DMS153 treated with DMSO at 0.1 percent for 48 hours (cell line): ENCODE measurements at regions not wholly inside any gene's neighbourhood (a gene's known extent, or its start where the extent isn't known, plus 50 kb on each side); places are given as distances from the start of the nearest gene placed in this dataset.

Experiments
- DNase-seq: peaks from one replicate; lab custom pipeline; 2025; ENCODE audit not compliant: unreplicated experiment; lab: John Stamatoyannopoulos, UW

DNA sequence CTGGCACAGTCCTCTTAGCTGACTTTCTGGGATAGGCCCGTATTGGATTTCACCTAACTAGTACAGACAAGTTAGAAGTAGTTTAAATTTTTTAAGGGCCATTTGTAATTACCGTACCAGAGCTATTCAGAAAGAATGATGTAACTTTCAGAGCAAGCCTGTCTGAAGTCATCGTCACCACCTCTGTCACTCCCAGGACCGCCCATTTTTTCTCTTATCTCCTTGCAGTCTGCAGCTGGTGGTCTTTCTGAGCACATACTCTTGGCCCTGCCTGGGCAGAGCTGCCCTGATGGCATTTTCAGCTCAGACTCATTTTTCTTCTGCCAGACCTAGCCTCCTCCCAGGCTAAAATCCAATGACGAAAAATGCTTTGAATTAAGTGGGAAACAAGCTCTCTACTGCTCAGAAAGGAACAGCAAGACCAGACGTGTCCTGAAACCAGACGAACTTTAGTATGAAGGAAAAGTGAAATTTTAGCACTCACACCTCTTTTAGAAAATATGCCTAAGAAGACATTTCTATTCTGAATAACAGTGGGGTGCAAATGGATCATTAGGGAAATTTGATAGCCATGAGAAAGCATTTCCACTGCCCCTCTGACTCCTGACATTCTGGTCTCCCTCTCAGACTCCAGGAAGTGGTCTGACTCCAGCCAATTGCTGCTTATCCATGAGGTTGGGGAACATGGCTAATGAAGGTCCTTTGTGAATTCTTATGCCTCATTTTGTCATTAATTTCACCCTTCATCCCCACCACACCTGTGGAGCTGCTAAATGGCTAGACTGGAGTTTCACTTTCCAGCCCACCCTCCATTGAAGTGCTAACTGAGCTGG, 162.4 kb upstream of the GYPA start:
- DNase-seq: no peak

DNA sequence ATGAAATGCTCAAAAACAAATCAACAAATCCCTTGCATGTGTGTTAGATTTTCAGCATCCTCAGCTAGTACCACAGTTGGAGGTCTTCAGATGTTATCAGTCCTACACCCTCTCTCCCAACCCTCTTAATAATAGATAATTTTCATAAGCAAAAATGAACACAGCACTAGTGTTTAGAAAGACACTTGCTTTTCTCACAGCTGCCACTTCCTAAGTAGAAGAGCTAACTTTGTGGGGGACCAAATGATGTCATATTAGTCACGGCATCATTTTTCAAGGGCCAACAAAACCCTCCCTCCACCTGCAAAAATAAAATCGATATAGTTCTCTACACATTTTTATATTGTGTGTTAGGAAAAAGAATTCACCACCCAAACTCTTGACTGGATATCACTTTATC, 163.5 kb upstream of the GYPA start:
- DNase-seq: no peak

DNA sequence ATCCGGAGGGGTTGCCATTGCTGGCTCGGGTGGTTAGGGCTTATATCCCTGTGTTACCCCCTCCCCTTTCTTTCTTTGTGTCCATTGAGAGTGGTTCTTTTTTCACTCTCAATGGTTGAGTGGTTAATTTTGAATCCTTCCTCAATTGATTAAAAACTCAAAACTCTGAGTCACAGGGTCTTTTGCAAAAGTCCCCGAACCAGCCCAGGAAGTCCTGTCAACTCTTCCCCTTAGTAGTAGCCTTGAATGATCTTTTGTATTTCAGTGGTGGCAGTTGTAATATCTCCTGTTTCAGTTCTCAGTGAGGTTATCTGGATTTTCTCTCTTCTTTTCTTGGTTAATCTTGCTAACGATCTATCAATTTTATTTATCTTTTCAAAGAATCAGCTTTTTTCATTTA, 170.0 kb upstream of the GYPA start:
- DNase-seq: no peak

DNA sequence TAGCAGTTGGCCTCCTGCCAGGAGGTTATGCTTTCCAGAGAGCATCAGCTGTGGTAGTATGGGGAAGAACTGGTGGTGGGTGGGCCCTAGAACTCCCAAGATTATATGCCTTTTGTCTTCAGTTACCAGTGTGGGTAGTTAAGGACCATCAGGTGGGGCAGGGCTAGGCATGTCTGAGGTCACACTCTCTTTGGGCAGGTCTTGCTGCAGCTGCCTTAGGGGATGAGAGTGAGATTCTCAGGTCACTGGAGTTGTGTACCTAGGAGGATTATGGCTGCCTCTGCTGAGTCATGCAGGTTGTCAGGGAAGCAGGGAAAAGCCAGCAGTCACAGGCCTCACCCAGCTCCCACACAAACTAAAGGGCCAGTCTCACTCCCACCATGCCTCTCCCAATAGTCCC, 172.9 kb upstream of the GYPA start:
- DNase-seq: no peak

DNA sequence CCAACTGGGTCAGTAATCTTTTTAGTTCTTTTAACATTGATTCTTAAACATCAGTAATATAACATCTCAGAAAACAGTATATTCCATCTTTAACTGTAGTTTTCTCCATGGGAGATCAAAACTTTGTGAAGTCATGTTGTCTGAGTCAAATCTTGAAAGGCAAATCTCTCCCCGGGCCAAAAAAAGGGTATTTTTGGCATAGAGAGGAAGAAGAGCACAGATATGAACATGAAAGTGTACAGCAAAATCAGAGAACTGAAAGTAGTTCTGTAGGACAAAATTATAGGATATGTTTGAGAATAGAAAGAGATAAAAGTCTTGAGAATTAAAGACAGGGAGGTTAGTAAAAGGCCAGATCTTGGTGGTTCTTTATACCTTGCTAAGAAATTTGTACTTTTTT, 176.4 kb upstream of the GYPA start:
- DNase-seq: no peak

DNA sequence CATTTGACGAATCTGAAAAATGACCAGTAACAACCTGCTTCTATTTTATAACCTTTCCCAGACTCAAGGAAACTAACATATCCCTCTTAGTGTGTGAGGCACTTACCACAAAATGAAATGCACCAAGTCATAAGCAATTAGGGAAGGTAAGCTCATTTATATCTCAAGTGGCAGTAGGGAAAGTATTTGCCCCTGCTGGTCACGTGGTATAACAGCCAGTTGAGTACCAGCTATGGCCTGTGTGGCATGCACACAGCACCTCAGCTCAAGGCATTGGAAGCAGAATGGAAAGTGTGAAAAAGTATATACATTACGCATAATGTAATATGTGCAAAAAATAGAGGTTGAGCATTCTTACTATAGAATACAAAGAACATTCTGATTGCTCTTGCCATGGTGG, 178.3 kb upstream of the GYPA start:
- no peak for DNase-seq

DNA sequence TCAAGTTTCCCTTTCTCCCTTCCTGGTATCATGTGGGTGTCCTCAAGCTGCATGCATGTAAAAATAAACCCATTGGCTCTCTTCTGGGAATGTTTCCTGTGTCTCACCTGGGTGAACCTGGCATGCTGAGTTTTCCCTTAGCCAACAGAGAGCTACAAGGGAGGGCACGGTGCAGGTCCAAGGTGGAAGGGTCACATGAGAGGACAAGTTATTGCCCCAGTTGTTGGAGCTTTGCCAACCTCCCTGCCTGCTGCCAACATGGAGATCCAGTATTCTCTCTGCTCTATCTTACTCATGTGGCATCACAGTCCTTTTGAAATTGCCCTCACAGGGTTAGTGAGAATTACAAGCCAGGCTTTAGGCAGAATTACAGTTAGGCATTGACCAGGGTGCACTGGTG, 196.1 kb upstream of the GYPA start:
- no peak for DNase-seq

DNA sequence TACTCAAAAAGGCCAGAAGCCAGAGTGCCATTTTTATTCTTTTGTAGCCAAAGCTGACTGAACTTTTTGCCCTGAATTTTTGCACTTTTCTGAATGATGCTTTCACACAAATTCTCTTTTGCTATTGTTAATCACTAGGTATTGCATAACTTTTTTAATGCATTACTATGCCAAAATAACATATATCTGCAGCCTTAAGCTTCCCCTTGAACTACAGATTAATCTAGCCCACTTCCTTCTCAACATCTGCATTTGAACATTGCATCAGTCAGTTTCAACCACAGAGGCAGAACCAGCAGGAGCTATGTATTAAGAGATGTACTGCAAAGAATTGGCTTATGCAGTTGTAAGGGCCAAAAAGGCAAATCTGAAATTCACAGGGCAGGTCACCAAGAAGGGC, 197.6 kb upstream of the GYPA start:
- DNase-seq: no peak

DNA sequence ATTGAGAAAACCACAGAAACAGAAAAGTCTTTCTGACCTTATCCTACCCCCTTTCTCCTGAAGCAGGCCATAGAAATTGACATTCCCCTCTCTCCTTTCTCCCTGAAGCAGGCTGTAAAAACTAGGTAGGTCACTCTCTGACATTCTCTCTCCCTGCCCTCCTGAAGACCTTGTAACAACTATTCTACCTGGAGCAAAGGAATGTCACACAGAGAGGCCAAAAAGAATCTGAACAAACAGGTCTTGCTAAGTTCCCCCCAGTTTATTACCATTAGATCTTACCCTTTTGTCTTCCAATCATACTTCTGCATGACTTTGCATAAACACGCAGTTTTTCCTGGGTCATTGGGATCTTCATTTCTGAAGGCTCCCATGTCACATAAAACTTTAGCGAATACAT, 198.3 kb upstream of the GYPA start:
- DNase-seq: no peak

DNA sequence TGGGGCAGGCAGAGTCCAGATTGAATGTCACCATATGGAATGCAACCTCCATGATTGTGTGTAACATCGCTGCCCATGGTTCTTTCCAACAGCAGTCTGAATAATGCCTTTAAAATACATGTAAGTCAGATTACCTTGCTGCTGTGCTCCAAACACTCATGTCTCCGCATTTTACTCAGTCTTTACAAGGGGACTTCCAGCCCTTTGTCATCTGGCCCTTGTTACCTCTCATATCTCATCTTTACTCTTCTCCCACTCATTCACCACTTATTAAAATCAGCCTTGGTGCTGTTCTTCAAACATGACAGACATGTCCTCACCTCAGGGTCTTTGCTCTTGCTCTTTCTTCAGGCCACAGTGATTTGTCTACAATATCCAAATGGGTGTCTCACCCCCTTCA, 200.4 kb upstream of the GYPA start:
- DNase-seq: no peak

DNA sequence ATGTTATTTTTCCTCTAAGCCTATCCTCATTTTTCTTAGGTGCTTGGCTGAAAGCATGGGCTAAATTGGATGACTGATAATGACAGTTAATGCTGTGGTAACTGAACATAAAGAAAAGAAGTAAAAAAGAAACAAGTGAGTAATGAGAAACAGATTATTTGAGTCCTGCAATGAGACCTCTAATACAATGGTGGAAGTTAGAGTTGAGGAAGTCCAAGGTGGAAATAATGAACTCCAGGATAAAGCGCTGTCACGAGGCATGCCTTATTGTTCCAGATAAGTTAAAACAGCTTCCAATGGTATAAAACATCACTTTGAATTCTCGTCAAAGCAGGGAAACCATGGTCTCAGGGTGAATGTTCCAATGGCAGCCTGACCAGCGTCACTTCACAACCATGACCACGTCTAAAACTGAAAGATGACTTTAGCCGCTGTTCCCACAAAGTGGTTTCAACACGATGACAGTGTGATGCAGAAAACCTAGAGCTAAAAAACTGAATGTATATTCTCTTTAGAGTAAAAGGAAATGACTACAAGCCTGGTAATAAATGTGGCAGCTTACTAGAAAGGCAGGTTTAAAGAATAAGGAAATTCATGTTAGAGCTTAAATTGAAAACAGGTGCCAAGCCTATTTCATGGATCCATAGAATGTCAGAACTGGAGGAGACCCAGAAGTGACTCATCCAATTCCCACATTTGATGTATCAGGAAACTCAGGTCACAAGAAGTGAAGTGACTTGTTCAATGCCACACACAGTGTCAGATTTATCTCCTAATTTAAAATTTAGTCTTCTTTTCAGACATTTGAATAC, 202.6 kb upstream of the GYPA start:
- no peak for DNase-seq

DNA sequence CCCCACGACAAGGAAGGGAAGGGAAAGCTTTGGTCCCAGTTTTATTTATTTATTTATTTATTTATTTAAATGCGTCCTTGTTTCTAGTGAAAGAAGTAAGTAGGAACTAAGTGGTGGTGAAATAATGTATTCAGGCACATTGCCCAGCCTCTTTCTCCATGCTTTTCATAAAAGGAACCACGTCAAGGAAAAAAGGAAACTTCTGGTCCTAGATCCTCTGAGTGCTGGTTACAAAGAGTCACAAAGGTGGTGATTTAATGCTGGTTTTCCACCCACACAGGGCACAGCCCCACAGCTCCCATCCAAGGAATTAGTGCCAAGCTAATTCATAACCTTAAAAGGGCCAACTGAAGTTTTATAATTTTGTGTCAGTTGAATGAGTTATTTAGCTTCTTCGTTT, 206.6 kb upstream of the GYPA start:
- DNase-seq: no peak

DNA sequence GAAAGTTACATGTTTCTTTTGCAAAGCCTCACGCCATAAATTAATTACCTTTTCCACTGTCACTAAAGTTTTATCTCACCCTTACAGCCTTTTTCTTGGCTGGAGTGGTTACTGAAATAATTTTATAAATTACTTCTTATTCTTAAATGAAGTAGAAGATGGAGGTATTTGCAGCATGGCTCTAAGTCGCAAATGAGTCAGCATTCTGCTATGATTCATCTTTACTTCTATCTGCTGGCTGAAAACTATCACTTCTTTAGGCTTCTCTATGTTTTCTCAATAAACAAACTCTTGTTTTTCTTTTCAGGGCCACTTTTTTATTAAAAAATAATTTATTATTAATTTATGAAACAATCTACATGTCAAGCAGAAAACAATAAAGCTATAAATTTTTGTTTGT, 210.2 kb upstream of the GYPA start:
- DNase-seq: no peak

DNA sequence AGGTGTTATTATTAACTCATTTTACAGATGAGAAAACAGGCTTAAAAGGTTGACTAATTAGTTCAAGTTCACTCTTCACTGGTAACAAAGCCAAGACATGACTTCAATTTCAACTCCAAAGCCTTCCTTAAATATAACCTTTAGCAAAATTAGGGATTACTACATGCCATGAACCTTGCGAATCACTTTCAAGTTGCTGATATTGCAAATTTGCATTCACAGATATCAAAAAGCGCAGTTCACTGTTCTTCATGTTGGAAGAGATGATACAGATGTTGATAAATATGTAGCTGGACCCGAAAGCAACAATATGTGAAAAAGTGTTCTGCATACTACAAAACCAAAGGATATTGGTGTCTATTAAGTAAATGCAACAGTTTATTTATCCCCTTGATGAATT, 210.8 kb upstream of the GYPA start:
- DNase-seq: no peak

DNA sequence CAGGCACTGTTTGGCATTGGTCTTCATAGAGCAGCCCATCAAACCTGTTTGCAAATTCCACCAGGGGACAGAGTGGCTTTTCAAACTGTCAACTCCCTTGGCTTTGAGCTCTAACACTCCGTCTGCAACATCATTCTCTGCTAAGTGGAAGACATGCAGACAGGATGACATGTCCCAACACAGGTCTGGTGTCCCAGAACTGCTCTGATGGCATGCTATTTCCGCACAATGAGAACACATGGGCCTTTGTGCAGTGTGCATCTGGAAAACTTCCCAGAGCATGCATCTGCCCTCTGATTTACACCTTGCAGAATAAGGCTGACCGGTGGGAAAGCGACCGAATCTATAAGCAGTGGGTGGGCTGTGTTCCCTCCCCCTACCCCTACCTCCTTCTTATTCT, 212.8 kb upstream of the GYPA start:
- no peak for DNase-seq

DNA sequence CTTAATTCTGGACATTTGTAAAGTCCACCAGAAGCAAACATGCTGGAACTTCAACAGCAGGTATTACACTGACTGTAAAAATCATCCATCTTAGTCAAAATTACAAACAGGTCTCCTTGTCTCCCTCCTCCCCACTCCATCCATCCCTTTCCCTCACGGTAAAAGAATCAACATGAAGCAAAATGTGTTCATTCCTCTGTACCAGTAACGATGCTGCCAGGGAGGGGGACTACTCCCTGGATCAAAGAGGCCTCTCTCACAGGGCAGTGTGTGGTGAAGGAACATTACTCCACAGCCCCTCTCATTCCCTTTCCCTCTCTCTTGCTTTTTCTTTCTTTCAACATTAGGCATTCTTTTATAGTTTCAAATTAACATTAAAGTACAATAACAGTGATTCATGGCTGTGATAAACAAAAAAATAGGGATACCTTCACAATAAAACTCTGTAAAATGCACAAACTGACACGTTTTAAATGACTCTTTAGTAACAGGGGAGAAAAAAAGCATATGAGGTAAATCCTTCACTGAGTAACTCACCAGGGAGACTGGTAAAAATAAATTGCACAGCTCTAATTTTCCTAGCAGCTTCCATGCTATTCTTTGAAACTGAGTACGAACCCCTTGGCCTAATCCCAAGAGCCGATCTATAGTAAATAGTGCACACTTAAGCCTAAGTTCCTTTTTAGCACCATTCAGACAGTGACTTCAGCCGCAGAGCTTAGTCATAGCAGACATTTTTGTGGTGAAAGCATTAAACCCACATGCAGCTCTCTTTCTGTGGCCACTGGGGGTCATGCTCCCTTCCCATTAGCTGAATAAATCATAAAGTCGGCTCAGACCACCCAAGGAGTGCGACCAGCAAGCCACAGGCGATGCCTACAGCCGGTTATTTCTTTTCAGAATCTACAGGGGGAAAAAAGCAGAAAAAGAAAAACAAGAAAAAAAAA, 215.6 kb upstream of the GYPA start:
- no peak for DNase-seq

DNA sequence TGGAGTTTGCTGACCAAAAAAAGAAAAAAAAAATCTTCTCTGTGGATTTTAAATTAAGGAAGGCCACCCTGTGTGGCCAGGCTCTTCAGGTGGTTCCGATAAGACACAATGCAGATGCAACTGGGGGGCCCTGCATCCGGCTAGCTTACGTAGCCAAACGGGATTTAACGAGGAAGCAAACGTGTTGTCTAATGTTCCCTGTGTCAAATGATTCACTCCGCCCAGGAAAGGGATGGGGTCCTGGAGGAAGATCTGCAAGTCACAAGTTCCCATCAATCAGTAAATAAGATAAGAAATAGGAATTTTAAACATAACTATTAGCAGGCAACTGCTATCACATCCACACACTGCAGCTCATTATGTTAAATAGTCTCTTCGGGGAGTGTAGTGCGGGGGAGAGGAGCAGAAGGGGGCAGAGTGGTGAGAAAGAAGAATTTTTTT, 216.4 kb upstream of the GYPA start:
- DNase-seq: no peak

DNA sequence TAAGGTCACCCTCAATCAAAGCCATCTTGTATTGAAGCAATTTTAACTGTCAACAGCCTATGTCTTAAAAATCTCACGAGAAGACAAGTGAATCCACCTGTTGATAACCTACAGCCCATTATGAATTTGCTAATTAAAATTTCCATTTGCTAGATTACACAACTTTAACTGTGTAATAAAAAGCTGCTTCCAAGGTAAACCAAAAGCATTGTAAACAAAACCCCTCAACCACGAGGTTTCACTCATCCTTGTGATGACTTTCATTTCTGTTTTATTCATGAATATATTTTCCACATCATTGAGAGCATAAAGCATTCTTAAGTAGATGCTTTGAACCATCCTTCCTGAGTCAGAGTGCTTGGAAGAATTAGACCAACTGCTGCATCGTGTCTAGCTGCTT, 217.5 kb upstream of the GYPA start:
- DNase-seq: no peak

DNA sequence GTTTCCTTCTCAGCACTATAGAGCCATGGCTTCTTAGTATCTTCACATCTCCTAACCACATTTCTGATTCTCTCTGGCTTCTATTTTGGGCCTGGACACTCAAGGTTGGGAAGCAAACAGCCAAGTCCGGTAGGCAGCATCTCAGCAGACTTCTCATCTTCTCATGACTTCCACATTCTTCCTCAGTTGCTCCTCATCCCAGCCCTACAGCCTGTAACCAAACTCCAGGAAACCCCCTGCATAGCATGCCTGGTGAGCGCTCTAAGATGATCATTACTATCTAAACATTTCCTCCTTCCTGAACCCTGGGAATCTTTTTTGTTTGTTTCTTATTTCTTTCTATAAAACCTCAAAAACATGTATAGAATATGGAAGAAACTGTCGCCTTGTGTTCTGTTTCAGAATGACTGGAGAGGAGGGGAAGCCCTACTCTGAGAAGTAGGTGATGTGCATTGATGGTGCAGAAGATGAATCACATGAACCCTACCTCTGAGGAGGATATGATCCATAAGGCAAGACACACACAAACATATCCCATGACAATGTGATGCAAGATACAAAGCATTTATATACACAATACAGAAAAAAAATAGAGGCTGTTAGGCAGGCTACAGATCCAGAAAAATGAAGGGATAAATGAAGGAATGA, 219.8 kb upstream of the GYPA start:
- no peak for DNase-seq

DNA sequence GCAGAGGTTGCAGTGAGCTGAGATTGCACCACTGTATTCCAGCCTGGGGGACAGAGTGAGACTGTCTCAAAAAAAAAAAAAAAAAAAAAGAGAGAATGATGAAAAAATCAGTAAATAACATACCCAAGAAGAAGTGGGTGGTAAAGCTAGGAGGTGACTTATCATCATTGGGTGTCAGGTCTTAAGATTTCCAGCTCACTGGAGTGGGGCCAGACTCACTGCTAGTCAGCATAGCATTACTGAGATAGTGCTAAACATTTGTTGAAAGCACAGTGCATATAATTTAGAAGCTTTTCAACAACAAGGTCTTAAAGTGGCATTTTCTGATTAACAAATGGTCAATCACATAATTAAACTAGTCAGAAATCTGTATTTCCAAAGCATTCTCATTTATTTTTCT, 221.8 kb upstream of the GYPA start:
- no peak for DNase-seq

DNA sequence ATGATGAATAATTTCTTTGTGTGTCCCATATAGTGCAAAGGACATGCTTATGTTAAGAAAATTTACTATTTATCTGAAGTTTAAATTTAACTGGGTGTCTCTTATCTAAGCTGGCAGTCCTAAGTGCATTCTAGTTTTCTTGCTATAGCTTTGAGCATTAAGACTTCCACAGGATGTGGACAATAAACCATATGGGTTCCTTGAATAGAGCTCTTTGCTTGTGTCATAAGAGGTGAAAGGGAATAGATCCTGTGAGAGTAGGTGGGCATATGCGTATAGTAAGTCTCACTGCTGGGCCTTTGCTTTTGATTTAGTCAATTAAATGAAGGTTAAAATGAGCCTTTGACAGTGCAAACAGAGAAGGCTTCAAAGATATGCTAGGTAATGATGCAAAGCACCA, 223.4 kb upstream of the GYPA start:
- no peak for DNase-seq
